Stimulated activated CD8-positive, alpha-beta memory T cell treated with anti-CD3 and anti-CD28 coated beads, Interleukin-7, amount 100 ng/mL, for 4 hours (primary cell): ENCODE measurements at regions not wholly inside any gene's neighbourhood (a gene's known extent, or its start where the extent isn't known, plus 50 kb on each side); places are given as distances from the start of the nearest gene placed in this dataset.

Experiments used
- DNase-seq, 2 donors: peaks; one replicate each; pipeline ENCODE4 v3.0.0-alpha.2; 2020; ENCODE audit warnings: low read depth in 2 of 2

DNA sequence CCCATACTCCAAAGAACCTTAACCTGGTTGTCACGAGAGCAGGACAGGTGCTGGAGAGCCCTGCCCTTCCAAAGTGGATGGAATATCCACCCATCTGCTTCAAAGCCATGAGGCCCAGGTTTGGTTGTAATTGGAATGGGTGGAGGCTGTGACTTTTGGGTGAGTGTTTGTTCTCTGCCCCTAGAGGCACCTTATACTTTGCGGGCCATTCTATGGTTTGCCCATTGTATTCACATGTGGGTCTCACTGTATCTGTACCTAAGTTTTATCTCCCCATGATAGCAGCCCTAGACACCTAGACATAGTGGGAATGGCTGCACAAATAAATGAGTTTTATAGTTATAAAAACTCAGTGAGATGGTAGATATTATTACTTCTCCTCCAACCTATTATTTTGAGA lies 67.1 kb upstream of the NAA20 start:
- no peak for DNase-seq

DNA sequence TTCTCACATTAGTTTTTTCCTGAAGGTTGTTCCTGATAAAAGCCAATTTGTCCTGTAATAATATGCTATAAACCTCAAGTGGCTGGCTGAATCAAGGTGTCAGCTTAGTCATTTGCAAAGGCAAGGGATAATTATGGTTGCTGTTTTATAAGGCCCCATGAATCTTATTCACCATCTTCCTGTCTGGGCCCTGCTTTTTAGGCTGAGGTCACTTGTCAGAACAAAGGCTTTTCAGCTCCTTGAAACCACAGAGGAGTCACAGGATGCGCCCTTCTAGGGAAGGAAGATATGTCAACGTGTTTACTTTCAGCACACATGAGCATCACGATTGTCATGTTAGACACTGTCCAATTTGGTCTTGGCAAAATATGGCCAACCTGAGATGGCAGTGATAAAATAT lies 64.8 kb upstream of the NAA20 start:
- DNase-seq = no peak

DNA sequence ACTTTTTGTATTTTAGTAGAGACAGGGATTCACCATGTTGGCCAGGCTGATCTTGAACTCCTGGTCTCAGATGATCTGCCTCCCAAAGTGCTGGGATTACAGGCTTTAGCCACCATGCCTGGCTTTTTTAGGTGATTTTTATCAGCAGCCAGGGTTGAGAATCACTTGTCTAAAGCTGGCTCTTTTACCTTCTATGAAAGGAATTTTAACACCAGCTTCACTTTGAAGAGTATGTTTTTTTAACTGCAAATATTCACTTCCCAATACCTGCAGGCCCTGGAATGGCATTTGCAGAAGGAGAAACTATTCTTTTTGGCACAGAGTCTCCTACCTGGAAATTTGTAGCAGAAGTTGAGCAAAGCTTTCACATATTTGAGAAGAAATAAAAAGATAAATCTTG lies 63.6 kb upstream of the NAA20 start:
- DNase-seq = no peak

DNA sequence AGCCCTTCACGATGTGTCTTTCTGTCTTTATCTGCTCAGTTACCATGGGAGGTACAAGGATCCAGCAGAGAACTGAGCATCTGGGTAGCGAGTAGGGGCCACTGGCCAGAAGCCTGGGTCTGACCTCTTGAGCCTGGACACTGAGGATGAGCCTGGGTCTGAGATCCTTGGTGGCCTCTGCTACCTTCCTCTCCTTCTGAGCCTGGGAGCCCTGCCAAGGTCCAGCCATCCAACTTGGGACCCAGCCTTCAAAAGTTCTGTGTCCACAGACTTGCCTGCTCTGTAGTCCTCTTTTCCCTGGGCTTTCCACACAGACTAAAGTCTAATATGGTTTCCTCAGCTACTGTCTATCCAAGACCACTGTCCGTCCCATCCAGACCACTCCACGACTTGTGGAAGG lies 60.2 kb upstream of the NAA20 start:
- no peak for DNase-seq

DNA sequence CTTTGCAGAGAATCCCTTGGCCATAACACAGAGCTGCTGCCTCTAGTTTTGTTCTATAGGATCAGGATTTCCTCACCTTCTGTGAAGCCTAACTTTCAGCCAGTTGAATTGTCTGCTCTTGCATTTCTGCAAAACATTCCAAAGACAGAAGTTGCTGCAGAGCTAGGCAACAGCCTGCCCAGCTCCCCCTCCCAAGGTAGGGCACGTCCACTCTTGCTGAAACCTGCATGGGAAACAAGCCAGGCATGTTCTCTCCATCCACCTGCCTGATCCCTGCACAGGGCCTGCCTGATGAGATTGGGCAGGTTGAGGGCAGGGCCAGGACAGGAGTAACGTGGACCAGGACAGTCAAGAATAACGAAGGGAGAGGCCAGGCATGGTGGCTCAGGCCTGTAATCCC lies 58.9 kb upstream of the NAA20 start:
- DNase-seq = no peak

DNA sequence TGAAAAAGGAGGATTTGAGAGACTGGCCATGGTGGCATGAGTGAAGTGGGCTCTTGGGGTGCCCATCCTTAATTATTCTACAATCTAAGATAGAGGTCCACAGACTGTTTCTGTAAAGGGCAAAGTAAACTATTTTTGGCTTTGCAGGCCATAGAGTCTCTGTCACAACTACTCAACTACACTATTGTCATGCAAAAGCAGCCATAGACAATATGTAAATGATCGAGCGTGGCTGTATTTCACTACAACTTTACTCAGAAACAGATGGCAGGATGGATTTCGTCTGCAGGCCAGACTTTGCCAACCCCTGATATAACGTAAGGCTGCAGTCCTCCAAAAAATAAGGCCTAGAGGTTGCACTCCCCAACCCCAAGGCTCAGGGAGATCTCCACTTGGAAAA lies 58.2 kb upstream of the NAA20 start:
- DNase-seq = no peak

DNA sequence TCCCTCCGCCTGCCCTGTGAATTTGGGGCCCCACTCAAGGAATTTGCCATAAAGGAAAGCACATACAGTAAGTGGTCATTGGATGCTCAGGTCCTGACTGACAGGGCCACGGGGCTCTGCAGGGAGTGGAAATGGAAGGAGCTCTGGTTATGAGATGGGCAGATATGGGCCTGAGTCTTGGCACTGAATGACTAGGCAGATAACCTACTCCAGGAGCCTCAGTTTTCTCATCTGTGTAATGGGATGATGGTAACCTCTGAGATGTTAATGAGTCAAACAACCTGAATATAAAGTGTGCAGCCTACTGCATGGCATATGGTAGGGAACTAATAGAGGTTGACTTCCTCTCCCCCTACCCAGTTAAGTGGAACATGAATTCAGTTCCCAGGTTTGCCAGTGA lies 56.4 kb upstream of the NAA20 start:
- no peak for DNase-seq

DNA sequence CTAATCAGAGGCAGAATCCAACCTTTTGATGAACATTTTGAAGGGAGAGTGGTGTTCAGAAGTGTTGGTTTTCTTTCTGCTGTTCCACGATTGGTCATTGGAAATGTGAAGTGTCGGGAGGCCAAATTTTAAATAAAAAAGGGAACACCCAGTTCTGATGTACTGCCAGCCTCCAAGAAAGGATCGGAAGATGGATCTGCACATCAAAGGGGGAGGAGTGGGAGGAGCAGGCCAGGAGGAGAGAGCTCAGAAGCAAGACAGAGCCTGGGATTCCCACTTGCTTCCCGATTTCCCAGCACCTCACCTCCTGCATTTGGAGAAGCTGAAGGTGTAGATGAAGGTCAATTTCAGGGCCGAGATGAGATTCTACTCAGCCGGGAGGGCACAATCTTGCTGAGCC lies 55.9 kb upstream of the NAA20 start:
- no peak for DNase-seq

DNA sequence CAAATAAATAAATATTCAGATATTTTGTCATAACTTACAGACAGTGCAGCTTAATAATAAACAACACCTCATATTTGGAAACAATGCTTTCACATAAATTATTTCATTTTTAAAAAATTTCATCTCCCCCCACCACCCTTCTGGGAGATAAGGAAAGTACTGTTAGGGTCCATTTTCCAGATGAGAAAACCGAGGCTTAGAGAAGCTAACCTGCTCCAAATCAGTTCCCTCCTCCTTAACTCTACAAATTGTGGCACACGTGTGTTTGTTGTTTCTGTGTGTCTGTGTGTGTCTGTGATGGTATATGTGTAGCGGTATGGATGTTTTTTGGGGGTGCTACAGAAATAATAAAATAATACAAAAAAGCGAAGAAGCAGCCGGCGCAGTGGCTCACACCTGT lies 54.2 kb upstream of the NAA20 start:
- no peak for DNase-seq

DNA sequence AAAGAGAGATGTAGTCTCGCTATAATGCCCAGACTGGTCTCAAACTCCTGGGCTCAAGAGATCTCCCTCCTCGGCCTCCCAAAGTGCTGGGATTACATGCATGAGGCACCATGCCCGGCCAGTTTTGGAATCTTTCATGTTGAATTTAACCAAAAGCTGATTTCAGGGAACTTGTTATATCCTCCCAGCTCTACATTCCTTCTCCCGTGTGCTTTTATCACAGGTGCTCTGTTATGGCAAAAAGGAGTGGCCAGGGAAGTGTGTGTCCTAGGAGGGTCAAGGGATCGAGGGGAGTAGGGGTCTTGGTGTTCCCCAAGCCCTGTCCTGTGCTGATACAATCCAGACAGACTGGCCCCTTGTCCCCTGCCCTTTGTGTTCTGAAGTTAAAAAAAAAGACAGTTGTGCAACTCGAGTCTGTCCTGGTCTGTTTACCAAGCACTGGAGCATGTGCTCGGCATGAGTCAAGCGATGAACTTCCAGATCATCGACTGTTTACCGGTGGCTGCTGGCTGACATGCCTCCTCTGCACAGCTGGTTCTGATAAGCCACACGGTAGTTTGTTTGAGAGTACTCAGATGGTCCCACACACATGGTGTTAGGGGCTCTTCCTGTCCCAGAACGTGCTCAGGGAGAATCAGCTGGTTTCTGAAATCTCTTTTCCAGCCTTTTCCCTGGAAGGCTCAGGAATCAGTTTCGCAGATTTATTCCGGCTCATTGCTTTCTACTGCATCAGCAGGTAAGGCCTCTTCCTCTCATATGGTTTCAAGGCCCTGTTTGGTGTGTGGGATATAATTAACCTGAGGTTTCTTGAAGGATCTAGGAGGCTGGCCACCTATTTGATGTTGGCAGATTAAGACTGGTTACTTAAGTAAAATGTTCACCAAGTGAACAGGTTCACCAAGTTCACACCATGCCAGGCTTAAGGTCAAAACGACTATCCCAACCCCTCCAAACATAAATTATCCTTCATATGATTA lies 52.6 kb upstream of the NAA20 start:
- DNase-seq = no peak

DNA sequence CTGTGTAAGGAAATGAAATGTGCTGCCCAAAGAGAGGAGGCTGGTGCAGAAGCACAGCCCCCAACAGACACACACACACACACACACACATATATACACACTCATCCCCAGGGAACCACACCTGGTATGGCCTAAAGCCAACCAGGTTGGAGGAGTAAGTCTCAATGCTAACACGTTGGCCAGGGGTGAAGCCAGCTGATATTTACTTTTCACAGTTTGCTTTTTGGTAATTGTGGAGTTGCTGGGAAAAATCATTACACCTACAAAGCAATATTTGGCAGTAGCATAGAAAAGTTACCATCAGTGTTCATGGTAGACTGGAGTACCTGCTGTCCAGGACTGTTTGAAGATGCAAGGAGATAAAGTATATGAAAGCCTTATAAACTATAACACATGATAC lies 50.3 kb upstream of the NAA20 start:
- no peak for DNase-seq
